ENCODE measurements at regions not wholly inside any gene's neighbourhood (a gene's known extent, or its start where the extent isn't known, plus 50 kb on each side); places are given as distances from the start of the nearest gene placed in this dataset.

GRCh38 chr6:122223251-122223650 is 176.2 kb upstream of the HSF2 start:
- TF ChIP-seq EZH2 (IDR thresholded peaks at IDR 0.05; ENCODE audit: insufficient read depth, poor library complexity, severe bottlenecking) (no peak), EZH2phosphoT487 (IDR thresholded peaks at IDR 0.05; ENCODE audit: insufficient read depth, low read depth) (no peak)
- no peaks in the 10 kb centered on the region for H3K9me3 ChIP-seq (ENCODE audit: low read depth)
- 0 out of 2 replicates have a peak, but pooled peaks cover 3% of the 10 kb centered on the region for H3K9me2 ChIP-seq (ENCODE audit: insufficient read depth)
- H3K36me3 ChIP-seq (ENCODE audit: low read depth) = no peaks in the 10 kb centered on the region
- H3F3A ChIP-seq (ENCODE audit: insufficient read depth) = no peaks in the 10 kb centered on the region
- no peak overlapping the region for H3K9ac ChIP-seq
- H3K27me3 ChIP-seq (replicated peaks; ENCODE audit: insufficient read depth) = no peaks in the 10 kb centered on the region
- H2AFZ ChIP-seq = no peak overlapping the region
- H3K4me2 ChIP-seq (ENCODE audit: unreplicated experiment) = no peak overlapping the region
- no peaks in the 10 kb centered on the region for H4K20me1 ChIP-seq (ENCODE audit: insufficient read depth)
- H3K79me2 ChIP-seq (ENCODE audit: insufficient read depth) = no peaks in the 10 kb centered on the region
- no peak overlapping the region for H3K4me3 ChIP-seq
- 23 to 29% methylated on average over 1 of the region's 1 CpG for whole genome bisulfite sequencing, 2 experiments (ENCODE audit: low coverage in 1 of 2, low lambda C conversion rate in 2 of 2, missing lambda C conversion rate in 2 of 2)
- H3K4me1 ChIP-seq (ENCODE audit: insufficient read depth) = no peaks in the 10 kb centered on the region
- no peak overlapping the region for H3K27ac ChIP-seq
- in situ Hi-C loops (cut with MboI) = no loop called here
- no peak for DNase-seq

GRCh38 chr6:122238861-122239260 is 160.6 kb upstream of the HSF2 start:
- in situ Hi-C loops (cut with MboI) = no loop called here
- no peaks in the 10 kb centered on the region for H3K36me3 ChIP-seq (ENCODE audit: low read depth)
- no peak for DNase-seq

GRCh38 chr6:122246906-122247658 is 152.4 kb upstream of the HSF2 start:
- Histone ChIP-seq H3K4me3 (no peak overlapping the region), H3K9ac (no peak overlapping the region), H3K79me2 (ENCODE audit: insufficient read depth) (no peaks in the 10 kb centered on the region), H3K36me3 (ENCODE audit: low read depth) (no peaks in the 10 kb centered on the region), H3K9me2 (ENCODE audit: insufficient read depth) (no peaks in the 10 kb centered on the region), H4K20me1 (ENCODE audit: insufficient read depth) (no peaks in the 10 kb centered on the region), H3K9me3 (ENCODE audit: low read depth) (no peaks in the 10 kb centered on the region), H3K4me2 (ENCODE audit: unreplicated experiment) (no peak overlapping the region), H3K4me1 (ENCODE audit: insufficient read depth) (no peaks in the 10 kb centered on the region), H3F3A (ENCODE audit: insufficient read depth) (no peaks in the 10 kb centered on the region), H3K27me3 (replicated peaks; ENCODE audit: insufficient read depth) (no peaks in the 10 kb centered on the region), H2AFZ (no peak overlapping the region), H3K27ac (no peak overlapping the region)
- TF ChIP-seq EZH2phosphoT487 (IDR thresholded peaks at IDR 0.05; ENCODE audit: insufficient read depth, low read depth) (no peak), EZH2 (IDR thresholded peaks at IDR 0.05; ENCODE audit: insufficient read depth, poor library complexity, severe bottlenecking) (no peak)
- 32 to 55% methylated on average over 5 of the region's 5 CpGs for WGBS, 2 experiments (ENCODE audit: low coverage in 1 of 2, low lambda C conversion rate in 2 of 2, missing lambda C conversion rate in 2 of 2)
- no peak for DNase-seq
- in situ Hi-C loops (cut with MboI) = no loop called here

More at GRCh38 chr6:122238861-122239260, 160.6 kb upstream of the HSF2 start:
- Histone ChIP-seq H3K4me1 (ENCODE audit: insufficient read depth) (no peaks in the 10 kb centered on the region), H3K9me3 (ENCODE audit: low read depth) (no peaks in the 10 kb centered on the region), H4K20me1 (ENCODE audit: insufficient read depth) (no peaks in the 10 kb centered on the region), H3K4me3 (no peak overlapping the region), H3K4me2 (ENCODE audit: unreplicated experiment) (no peak overlapping the region), H3K9ac (no peak overlapping the region), H3F3A (ENCODE audit: insufficient read depth) (no peaks in the 10 kb centered on the region), H3K9me2 (ENCODE audit: insufficient read depth) (no peaks in the 10 kb centered on the region), H2AFZ (no peak overlapping the region), H3K27ac (no peak overlapping the region), H3K79me2 (ENCODE audit: insufficient read depth) (no peaks in the 10 kb centered on the region), H3K27me3 (replicated peaks; ENCODE audit: insufficient read depth) (no peaks in the 10 kb centered on the region; the same call in 1 of the 2 replicates)
- TF ChIP-seq EZH2 (IDR thresholded peaks at IDR 0.05; ENCODE audit: insufficient read depth, poor library complexity, severe bottlenecking) (no peak), EZH2phosphoT487 (IDR thresholded peaks at IDR 0.05; ENCODE audit: insufficient read depth, low read depth) (no peak)

- no peak for DNase-seq
- in situ Hi-C loops (cut with MboI) = no loop called here
- no peaks in the 10 kb centered on the region for H3K9me3 ChIP-seq (ENCODE audit: low read depth)
- H3K4me3 ChIP-seq = no peak overlapping the region
- H3K4me2 ChIP-seq (ENCODE audit: unreplicated experiment) = no peak overlapping the region
- H3K9ac ChIP-seq = no peak overlapping the region
- no peaks in the 10 kb centered on the region for H3K4me1 ChIP-seq (ENCODE audit: insufficient read depth)
- no peak overlapping the region for H2AFZ ChIP-seq
- no peak overlapping the region for H3K27ac ChIP-seq
- no peak for TF ChIP-seq EZH2 (IDR thresholded peaks at IDR 0.05; ENCODE audit: insufficient read depth, poor library complexity, severe bottlenecking)
- TF ChIP-seq EZH2phosphoT487 (IDR thresholded peaks at IDR 0.05; ENCODE audit: insufficient read depth, low read depth) = no peak
- H3K27me3 ChIP-seq (replicated peaks; ENCODE audit: insufficient read depth) = no peaks in the 10 kb centered on the region
- H3K36me3 ChIP-seq (ENCODE audit: low read depth) = no peaks in the 10 kb centered on the region
- H3F3A ChIP-seq (ENCODE audit: insufficient read depth) = no peaks in the 10 kb centered on the region
- no peaks in the 10 kb centered on the region for H3K79me2 ChIP-seq (ENCODE audit: insufficient read depth)
- 50 to 55% methylated on average over 6 to 7 of the region's 7 CpGs for WGBS, 2 experiments (ENCODE audit: low coverage in 1 of 2, low lambda C conversion rate in 2 of 2, missing lambda C conversion rate in 2 of 2)
- no peaks in the 10 kb centered on the region for H3K9me2 ChIP-seq (ENCODE audit: insufficient read depth)
- no peaks in the 10 kb centered on the region for H4K20me1 ChIP-seq (ENCODE audit: insufficient read depth)
These were observed 151.3 kb upstream of the HSF2 start for GRCh38 chr6:122248001-122248669.
